HG03025 (cell line): ENCODE measurements at regions not wholly inside any gene's neighbourhood (a gene's known extent, or its start where the extent isn't known, plus 50 kb on each side); places are given as distances from the start of the nearest gene placed in this dataset.
"Not testable (repeated sequence)": the region's sequence is repeated elsewhere in the genome, so short reads cannot be mapped to it uniquely, and the experiment has no call there.

Experiments used
- ATAC-seq: cut with Tn5 transposase; IDR thresholded peaks from one replicate; pipeline ENCODE4 v1.9.1; 2021; ENCODE audit warnings: mild to moderate bottlenecking, moderate library complexity; ENCODE audit not compliant: unreplicated experiment, low FRiP score

GRCh38 chr14:83118029-83118428 is 1584.4 kb upstream of the SEL1L start:
- ATAC-seq: no peak

GRCh38 chr14:83120187-83120586 is 1586.5 kb upstream of the SEL1L start:
- no peak for ATAC-seq

GRCh38 chr14:83126076-83126475 is 1592.4 kb upstream of the SEL1L start:
- no peak for ATAC-seq

DNA sequence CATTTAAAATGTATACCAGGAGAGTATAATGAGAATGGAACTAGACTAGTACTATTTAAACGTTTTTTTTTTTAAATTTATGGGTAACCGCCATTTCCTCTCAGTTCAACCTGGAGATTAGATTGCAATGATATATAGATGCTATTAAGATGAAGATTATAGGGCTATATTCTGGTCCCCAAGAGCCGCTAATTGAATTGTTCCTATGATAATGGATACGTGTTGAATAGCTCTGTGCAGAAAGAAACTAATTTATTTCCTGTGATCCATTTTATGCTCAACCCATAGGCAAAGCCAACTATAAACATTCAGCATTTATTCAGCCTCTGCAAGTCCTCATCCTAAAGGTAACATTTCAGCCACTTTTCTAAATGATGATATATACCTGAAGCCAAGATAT is 1595.1 kb upstream of the SEL1L start:
- ATAC-seq: no peak

GRCh38 chr14:83129496-83129895 is 1595.8 kb upstream of the SEL1L start:
- no peak for ATAC-seq

DNA sequence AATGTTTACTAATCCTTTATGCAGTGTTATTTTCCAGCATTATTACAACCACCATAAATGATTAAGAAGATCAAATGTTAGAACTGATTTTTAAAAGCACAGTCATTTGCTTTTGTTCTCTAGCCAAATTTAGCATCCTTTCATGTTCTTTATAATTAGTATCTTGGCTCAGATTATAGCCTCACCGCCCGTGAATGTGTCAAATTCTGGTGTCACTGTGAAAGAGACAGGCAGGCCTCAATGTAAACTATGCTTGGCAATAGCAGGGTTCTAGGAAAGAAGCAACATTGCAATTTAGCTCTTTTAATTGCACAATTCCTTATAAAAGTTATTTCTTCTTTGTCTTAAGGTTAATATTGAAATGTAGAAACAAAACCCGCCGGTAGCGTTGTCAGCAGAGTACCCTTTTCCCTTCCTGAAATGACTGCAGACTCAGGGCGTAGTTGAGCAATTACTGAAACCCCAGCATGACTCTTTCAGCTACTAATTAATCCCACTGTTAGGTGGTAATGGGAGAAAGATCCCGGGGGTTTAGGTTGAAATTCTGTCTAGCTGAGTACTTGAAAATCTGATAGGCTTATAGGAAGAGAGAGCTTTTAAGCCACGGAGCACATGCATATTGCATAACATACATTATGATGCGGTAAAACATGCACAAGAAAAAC is 1600.5 kb upstream of the SEL1L start:
- no peak for ATAC-seq

GRCh38 chr14:83140756-83141155 is 1607.1 kb upstream of the SEL1L start:
- no peak for ATAC-seq

- no peak for ATAC-seq
Measured at GRCh38 chr14:83147006-83147405, 1613.4 kb upstream of the SEL1L start.

GRCh38 chr14:83151571-83151970 is 1617.9 kb upstream of the SEL1L start:
- ATAC-seq: no peak

DNA sequence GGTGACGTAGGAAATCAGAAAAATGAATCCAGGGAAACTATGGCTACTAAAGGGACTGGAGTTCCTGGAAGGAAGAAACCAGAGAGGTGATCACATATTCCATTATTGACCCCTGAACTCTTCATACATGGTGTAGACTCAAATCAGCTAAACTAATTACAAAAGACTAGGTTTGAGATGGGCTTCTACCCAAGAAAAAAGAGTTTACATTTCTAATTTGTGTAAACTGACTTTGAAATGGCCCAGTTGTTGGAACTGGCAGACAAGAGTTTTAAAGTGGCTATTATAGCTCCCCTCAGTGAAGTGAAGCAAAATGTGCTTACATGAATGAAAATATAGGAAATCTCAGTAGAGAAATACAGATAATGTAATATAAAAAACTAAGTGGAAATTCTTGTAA is 1619.4 kb upstream of the SEL1L start:
- ATAC-seq: no peak

DNA sequence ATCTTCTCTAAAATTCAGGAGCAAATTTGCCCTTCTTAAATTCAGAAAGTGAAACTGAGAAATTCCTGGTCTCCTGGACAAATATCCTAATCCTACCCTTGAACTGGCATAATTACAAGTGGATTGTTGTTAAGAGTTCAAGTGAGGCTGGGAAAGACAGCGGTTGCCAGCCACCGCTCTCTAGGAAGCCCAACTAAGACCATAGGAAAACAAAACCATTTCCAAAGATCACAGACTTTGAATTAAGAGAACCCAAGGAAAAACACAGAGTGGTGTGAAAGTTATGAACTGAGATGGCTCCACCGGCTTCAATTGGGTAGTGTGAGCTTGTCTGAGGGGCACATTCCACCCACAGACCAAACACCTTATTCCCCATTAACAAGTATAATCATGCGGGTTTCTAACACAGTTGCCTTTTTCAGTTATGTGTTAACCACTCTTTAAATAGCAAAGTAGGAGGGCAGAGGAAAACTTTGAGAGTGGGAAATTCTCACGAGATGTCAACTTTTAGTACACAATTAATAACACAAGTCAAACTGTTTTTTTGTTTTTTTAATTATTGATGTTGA is 1628.8 kb upstream of the SEL1L start:
- ATAC-seq: no peak

GRCh38 chr14:83163016-83163415 is 1629.4 kb upstream of the SEL1L start:
- ATAC-seq: no peak

GRCh38 chr14:83164016-83164415 is 1630.4 kb upstream of the SEL1L start:
- no peak for ATAC-seq

- ATAC-seq: no peak
Measured at GRCh38 chr14:83164591-83164990, 1630.9 kb upstream of the SEL1L start.

DNA sequence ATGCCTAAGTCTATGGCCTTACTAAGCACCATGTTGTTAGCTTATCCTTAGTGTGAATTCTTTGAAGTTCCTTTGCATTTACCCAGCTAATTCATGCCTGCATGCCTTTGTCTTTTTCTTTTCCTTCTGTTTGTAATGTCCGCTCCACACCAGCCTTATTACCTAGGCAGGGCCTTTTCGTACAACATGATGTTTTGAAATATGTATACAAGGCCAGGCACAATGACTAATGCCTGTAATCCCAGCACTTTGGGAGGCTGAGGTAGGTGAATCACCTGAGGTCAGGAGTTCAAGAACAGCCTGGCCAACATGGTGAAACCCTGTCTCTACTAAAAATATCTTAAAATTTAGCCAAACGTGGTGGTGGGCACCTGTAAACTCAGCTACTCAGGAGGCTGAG is 1636.5 kb upstream of the SEL1L start:
- no peak for ATAC-seq

DNA sequence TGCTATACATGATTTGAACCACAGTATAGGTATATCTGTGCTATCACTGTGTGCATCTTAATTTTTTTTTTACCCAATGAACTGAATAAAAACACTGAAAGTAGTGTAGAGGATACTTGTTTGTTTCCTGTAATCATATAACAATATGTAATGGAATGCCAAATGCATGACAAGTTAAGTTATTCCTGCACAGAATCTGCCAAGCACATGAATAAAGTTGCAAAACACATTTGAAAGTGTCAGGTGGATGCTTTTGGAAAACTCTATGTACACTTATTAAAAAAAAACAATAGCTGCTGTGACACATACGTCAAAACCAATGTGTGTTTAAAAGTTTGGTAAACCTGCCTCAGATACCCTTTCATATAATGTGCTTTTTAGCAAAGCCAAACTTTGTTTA is 1638.1 kb upstream of the SEL1L start:
- ATAC-seq: no peak

DNA sequence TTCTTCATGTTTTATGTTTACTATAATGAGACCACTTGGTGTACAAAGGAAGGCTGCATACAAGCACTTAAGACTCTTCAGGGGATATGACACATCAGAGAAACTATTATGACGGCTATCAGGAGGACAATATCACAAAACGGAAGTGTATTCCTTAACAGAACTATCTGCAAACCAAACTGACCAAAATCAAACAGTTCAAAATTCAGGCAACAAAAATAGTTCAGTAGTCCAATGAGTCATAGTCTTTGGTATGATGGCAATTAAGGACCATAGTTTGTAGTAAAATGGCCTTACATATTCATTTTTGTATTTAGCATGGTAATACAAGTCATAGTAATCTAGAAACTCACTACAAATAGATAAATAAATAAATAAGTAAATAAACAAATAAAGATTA is 1638.7 kb upstream of the SEL1L start:
- no peak for ATAC-seq

DNA sequence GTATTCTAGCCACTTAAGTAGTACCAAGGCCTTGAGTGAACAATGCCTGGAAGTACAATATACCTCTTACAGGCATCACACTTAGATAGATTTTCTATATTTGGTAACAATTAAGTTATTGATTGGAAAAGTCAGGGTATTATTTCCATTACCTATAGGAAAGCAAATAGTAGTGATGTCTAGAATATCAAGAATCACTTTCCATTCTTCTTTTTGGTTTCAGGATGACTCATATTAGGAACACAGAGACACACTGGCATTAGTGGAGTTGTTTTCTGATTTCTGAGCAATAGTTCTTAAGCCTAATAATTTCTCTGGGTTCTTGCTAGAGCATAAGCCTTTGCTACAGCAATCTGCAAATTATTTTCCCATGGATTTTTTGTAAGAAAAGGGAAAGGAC is 1640.0 kb upstream of the SEL1L start:
- no peak for ATAC-seq

GRCh38 chr14:83184531-83184930 is 1650.9 kb upstream of the SEL1L start:
- ATAC-seq: no peak

- ATAC-seq: not testable (repeated sequence)
Measured at GRCh38 chr14:83188311-83188710, 1654.7 kb upstream of the SEL1L start.

DNA sequence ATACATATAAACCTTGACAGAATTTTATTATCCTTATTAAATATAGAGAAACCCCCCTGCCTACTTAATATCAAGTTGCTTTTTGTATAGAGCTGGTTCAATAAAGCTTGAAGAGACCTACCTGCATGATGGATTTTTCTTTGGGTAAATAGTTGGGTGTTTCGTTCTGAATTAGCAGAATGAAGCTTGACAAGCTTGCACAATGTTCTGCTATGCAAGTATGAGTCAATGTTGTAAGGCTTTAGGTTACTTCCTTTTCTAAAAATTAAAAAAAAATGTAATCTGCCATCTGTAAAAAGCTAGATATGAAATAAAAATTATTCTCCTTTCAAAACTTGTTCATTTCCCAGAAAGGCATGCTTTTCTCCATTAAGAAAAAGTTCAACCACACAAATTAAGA is 1662.6 kb upstream of the SEL1L start:
- ATAC-seq: no peak

- ATAC-seq: no peak
Measured at GRCh38 chr14:83197271-83197670, 1663.6 kb upstream of the SEL1L start.

DNA sequence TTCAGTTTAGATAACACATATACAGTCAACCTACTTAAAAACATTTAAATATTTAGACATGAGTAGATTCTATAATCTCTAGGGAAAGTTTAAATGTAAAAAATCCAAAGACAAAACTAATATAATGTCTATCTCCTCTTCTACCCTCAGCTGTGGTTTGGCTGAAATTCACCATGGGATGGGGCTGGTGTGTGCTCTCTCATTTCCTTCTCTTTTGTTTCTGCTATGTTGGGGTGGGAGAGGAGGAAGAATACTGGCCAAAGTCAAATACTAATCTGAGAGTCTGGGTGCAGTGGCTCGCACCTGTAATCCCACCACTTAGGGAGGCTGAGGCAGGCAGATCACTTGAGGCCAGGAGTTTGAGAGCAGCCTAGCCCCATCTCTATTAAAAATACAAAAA is 1673.9 kb upstream of the SEL1L start:
- ATAC-seq: no peak
